Right hindlimb (tissue), 1 donor: ENCODE measurements at regions not wholly inside any gene's neighbourhood (a gene's known extent, or its start where the extent isn't known, plus 50 kb on each side); places are given as distances from the start of the nearest gene placed in this dataset.

Experiments used
- DNase-seq: peaks from one replicate; pipeline ENCODE4 v3.0.0-alpha.2; 2018

GRCh38 chr9:87086221-87086818, 139.0 kb upstream of the GAS1 start:
- DNase-seq, result peak; percentile 66

- no peak for DNase-seq
Observed at GRCh38 chr9:87087197-87087596, 139.9 kb upstream of the GAS1 start.

- peak; percentile 39 for DNase-seq
Observed at GRCh38 chr9:87088192-87088591, 140.9 kb upstream of the GAS1 start.

GRCh38 chr9:87088621-87089365, 141.5 kb upstream of the GAS1 start:
- DNase-seq, result no peak

- DNase-seq, result no peak
Observed at GRCh38 chr9:87089506-87089905, 142.2 kb upstream of the GAS1 start.

GRCh38 chr9:87089929-87090328, 142.6 kb upstream of the GAS1 start:
- DNase-seq, result no peak

- DNase-seq, result no peak
Observed at GRCh38 chr9:87093777-87094176, 146.5 kb upstream of the GAS1 start.

GRCh38 chr9:87095951-87096350, 148.6 kb upstream of the GAS1 start:
- no peak for DNase-seq

- DNase-seq, result no peak
Observed at GRCh38 chr9:87096506-87096905, 149.2 kb upstream of the GAS1 start.

GRCh38 chr9:87097238-87097637, 149.9 kb upstream of the GAS1 start:
- no peak for DNase-seq

- no peak for DNase-seq
Observed at GRCh38 chr9:87099407-87099806, 152.1 kb upstream of the GAS1 start.

GRCh38 chr9:87100001-87100400, 152.7 kb upstream of the GAS1 start:
- no peak for DNase-seq

GRCh38 chr9:87102126-87102525, 154.8 kb upstream of the GAS1 start:
- DNase-seq, result no peak

GRCh38 chr9:87107072-87107471, 159.8 kb upstream of the GAS1 start:
- no peak for DNase-seq

- DNase-seq, result peak; percentile 78
Observed at GRCh38 chr9:87108661-87109060, 161.4 kb upstream of the GAS1 start.

- peak; percentile 48 for DNase-seq
Observed at GRCh38 chr9:87109231-87109631, 161.9 kb upstream of the GAS1 start.

GRCh38 chr9:87109851-87110250, 162.5 kb upstream of the GAS1 start:
- DNase-seq, result no peak

GRCh38 chr9:87111010-87111409, 163.7 kb upstream of the GAS1 start:
- no peak for DNase-seq

GRCh38 chr9:87112656-87113055, 165.3 kb upstream of the GAS1 start:
- no peak for DNase-seq

GRCh38 chr9:87113874-87114273, 166.6 kb upstream of the GAS1 start:
- DNase-seq, result no peak

- peak; percentile 55 for DNase-seq
Observed at GRCh38 chr9:87115785-87116184, 168.5 kb upstream of the GAS1 start.

GRCh38 chr9:87116492-87116891, 169.2 kb upstream of the GAS1 start:
- DNase-seq, result no peak

- DNase-seq, result no peak
Observed at GRCh38 chr9:87118594-87118993, 171.3 kb upstream of the GAS1 start.

- DNase-seq, result peak; percentile 72
Observed at GRCh38 chr9:87119328-87119881, 172.1 kb upstream of the GAS1 start.

GRCh38 chr9:87120610-87121009, 173.3 kb upstream of the GAS1 start:
- no peak for DNase-seq
